ENCODE measurements at regions not wholly inside any gene's neighbourhood (a gene's known extent, or its start where the extent isn't known, plus 50 kb on each side); places are given as distances from the start of the nearest gene placed in this dataset.

- in situ Hi-C loops (cut with HindIII; ENCODE audit: low sequenced_read_pairs): no loop called here
- H3K4me3 ChIP-seq (ENCODE audit: low read depth, low read length): no peak overlapping the region
- DNase-seq (ENCODE audit: low read depth): no peak
- TF ChIP-seq CTCF (IDR thresholded peaks at IDR 0.05; ENCODE audit: low read depth, low read length, missing control alignments): no peak
Measured at GRCh38 chr2:45263147-45263546, 253.9 kb upstream of the SIX2 start.

GRCh38 chr2:45261746-45262145, 252.5 kb upstream of the SIX2 start:
- no peak for TF ChIP-seq CTCF (IDR thresholded peaks at IDR 0.05; ENCODE audit: low read depth, low read length, missing control alignments)
- no peak overlapping the region for H3K4me3 ChIP-seq (ENCODE audit: low read depth, low read length)
- in situ Hi-C loops (cut with HindIII; ENCODE audit: low sequenced_read_pairs): no loop called here
- DNase-seq (ENCODE audit: low read depth): no peak

- DNase-seq (ENCODE audit: low read depth): no peak
- no peak overlapping the region for H3K4me3 ChIP-seq (ENCODE audit: low read depth, low read length)
- in situ Hi-C loops (cut with HindIII; ENCODE audit: low sequenced_read_pairs): no loop called here
- no peak for TF ChIP-seq CTCF (IDR thresholded peaks at IDR 0.05; ENCODE audit: low read depth, low read length, missing control alignments)
Measured at GRCh38 chr2:45260946-45261345, 251.7 kb upstream of the SIX2 start.

GRCh38 chr2:45259547-45260160, 250.4 kb upstream of the SIX2 start:
- DNase-seq (ENCODE audit: low read depth): no peak
- TF ChIP-seq CTCF (IDR thresholded peaks at IDR 0.05; ENCODE audit: low read depth, low read length, missing control alignments): no peak
- no peak overlapping the region for H3K4me3 ChIP-seq (ENCODE audit: low read depth, low read length)
- in situ Hi-C loops (cut with HindIII; ENCODE audit: low sequenced_read_pairs): no loop called here

GRCh38 chr2:45259138-45259537, 249.9 kb upstream of the SIX2 start:
- in situ Hi-C loops (cut with HindIII; ENCODE audit: low sequenced_read_pairs): no loop called here
- no peak overlapping the region for H3K4me3 ChIP-seq (ENCODE audit: low read depth, low read length)
- TF ChIP-seq CTCF (IDR thresholded peaks at IDR 0.05; ENCODE audit: low read depth, low read length, missing control alignments): no peak
- DNase-seq (ENCODE audit: low read depth): no peak

GRCh38 chr2:45258311-45258710, 249.1 kb upstream of the SIX2 start:
- DNase-seq (ENCODE audit: low read depth): no peak
- no peak for TF ChIP-seq CTCF (IDR thresholded peaks at IDR 0.05; ENCODE audit: low read depth, low read length, missing control alignments)
- H3K4me3 ChIP-seq (ENCODE audit: low read depth, low read length): no peak overlapping the region
- in situ Hi-C loops (cut with HindIII; ENCODE audit: low sequenced_read_pairs): no loop called here
